ENCODE measurements at regions not wholly inside any gene's neighbourhood (a gene's known extent, or its start where the extent isn't known, plus 50 kb on each side); places are given as distances from the start of the nearest gene placed in this dataset.

DNA sequence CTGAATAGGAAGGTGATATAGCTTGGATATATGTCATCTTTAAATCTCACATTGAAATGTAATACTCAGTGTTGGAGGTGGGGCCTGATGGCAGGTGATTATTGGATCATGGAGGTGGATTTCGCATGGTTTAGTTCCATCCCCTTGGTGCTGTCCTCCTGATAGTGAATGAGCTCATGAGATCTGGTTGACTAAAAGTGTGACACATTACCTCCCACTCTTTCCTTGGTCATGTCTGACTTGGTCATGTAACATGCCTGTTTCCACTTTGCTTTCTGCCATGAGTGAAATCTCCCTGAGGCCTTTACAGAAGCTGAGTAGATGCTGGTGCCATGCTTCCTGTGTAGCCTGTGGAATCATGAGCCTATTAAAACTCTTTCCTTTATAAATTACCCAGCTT lies 664.5 kb upstream of the NR5A2 start:
- Mint-ChIP-seq H3K4me3 (no peak overlapping the region), H3K9me3 (no peaks in the 10 kb centered on the region), H3K36me3 (no peaks in the 10 kb centered on the region), H3K27ac (no peak overlapping the region), H3K4me1 (ENCODE audit: unreplicated experiment) (no peaks in the 10 kb centered on the region), H3K27me3 (no peaks in the 10 kb centered on the region)
- TF ChIP-seq, protein P1, sequence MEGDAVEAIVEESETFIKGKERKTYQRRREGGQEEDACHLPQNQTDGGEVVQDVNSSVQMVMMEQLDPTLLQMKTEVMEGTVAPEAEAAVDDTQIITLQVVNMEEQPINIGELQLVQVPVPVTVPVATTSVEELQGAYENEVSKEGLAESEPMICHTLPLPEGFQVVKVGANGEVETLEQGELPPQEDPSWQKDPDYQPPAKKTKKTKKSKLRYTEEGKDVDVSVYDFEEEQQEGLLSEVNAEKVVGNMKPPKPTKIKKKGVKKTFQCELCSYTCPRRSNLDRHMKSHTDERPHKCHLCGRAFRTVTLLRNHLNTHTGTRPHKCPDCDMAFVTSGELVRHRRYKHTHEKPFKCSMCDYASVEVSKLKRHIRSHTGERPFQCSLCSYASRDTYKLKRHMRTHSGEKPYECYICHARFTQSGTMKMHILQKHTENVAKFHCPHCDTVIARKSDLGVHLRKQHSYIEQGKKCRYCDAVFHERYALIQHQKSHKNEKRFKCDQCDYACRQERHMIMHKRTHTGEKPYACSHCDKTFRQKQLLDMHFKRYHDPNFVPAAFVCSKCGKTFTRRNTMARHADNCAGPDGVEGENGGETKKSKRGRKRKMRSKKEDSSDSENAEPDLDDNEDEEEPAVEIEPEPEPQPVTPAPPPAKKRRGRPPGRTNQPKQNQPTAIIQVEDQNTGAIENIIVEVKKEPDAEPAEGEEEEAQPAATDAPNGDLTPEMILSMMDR (conservative IDR thresholded peaks at IDR 0.05) = no peak
- DNase-seq (ENCODE audit: extremely low spot score, unreplicated experiment) = no peak

DNA sequence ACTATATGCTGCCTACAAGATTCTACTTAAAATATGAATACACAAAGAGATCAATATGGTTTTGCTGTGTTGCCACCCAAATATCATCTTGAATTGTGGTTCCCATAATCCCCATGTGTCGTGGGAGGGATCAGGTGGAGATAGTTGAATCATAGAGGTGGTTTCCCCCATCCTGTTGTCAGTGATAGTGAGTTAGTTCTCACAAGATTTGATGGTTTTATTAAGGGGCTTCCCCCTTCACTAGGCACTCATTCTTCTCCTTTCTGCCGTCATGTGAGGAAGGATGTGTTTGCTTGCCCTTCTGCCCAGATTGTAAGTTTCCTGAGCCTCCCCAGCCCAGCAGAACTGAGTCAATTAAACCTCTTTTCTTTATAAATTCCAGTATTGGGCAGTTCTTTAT lies 654.4 kb upstream of the NR5A2 start:
- H3K36me3 Mint-ChIP-seq = no peaks in the 10 kb centered on the region
- no peak for DNase-seq (ENCODE audit: extremely low spot score, unreplicated experiment)
- TF ChIP-seq, protein P1 (conservative IDR thresholded peaks at IDR 0.05) = no peak
- H3K27me3 Mint-ChIP-seq = no peaks in the 10 kb centered on the region
- H3K4me1 Mint-ChIP-seq (ENCODE audit: unreplicated experiment) = no peaks in the 10 kb centered on the region
- no peak overlapping the region for H3K4me3 Mint-ChIP-seq
- H3K9me3 Mint-ChIP-seq = peaks cover 4% of the 10 kb centered on the region
- H3K27ac Mint-ChIP-seq = no peak overlapping the region

DNA sequence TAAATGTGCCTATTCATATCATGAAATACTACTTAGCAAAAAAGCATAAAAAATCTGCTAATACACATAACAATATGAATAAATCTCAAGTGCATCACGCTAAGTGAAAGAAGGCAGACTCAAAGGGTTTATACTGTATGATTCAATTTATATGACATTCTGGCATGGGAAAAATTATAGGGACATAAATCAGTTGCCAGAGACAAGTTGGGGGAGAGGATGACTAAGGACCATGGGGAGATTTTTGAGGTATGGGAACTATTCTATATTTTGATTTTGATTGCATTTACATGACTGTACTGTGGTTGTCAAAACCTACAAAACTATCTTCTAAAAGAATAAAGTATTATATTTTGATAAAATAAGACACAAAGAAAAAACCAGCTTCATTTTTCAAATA lies 650.3 kb upstream of the NR5A2 start:
- H3K27ac Mint-ChIP-seq = no peak overlapping the region
- H3K27me3 Mint-ChIP-seq = no peaks in the 10 kb centered on the region
- H3K36me3 Mint-ChIP-seq = no peaks in the 10 kb centered on the region
- no peaks in the 10 kb centered on the region for H3K9me3 Mint-ChIP-seq
- H3K4me3 Mint-ChIP-seq = no peak overlapping the region
- DNase-seq (ENCODE audit: extremely low spot score, unreplicated experiment) = no peak
- TF ChIP-seq, protein P1 (conservative IDR thresholded peaks at IDR 0.05) = no peak
- H3K4me1 Mint-ChIP-seq (ENCODE audit: unreplicated experiment) = no peaks in the 10 kb centered on the region

DNA sequence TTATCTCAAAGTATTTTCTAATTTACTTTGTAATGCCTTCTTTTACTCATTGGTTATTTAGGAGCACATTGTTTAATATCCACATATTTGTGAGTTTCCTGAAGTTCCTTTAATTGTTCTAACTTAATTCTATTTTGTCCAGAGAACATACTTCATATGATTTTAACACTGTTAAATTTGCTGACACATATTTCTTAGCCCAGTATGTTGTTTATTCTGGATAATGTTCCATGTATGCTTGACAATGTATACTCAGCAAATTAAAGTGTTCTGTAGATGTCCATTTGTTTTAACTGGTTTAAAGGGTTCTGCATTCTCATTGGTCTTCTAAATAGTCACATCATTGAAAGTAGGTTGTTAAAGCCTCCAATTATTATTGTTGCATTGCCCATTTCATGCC lies 643.7 kb upstream of the NR5A2 start:
- TF ChIP-seq, protein P1 (conservative IDR thresholded peaks at IDR 0.05) = no peak
- Mint-ChIP-seq H3K9me3 (no peaks in the 10 kb centered on the region), H3K36me3 (no peaks in the 10 kb centered on the region), H3K27ac (no peak overlapping the region), H3K27me3 (no peaks in the 10 kb centered on the region), H3K4me3 (no peak overlapping the region), H3K4me1 (ENCODE audit: unreplicated experiment) (peaks cover 4% of the 10 kb centered on the region)
- DNase-seq (ENCODE audit: extremely low spot score, unreplicated experiment) = no peak

- no peaks in the 10 kb centered on the region for H3K36me3 Mint-ChIP-seq
- H3K27ac Mint-ChIP-seq = no peak overlapping the region
- H3K27me3 Mint-ChIP-seq = no peaks in the 10 kb centered on the region
- no peaks in the 10 kb centered on the region for H3K9me3 Mint-ChIP-seq
- H3K4me3 Mint-ChIP-seq = no peak overlapping the region
- no peaks in the 10 kb centered on the region for H3K4me1 Mint-ChIP-seq (ENCODE audit: unreplicated experiment)
- no peak for DNase-seq (ENCODE audit: extremely low spot score, unreplicated experiment)
- TF ChIP-seq, protein P1 (conservative IDR thresholded peaks at IDR 0.05) = no peak
These were observed 632.7 kb upstream of the NR5A2 start for GRCh38 chr1:199394856-199395255.

- H3K4me1 Mint-ChIP-seq (ENCODE audit: unreplicated experiment) = no peaks in the 10 kb centered on the region
- H3K27ac Mint-ChIP-seq = no peak overlapping the region
- no peaks in the 10 kb centered on the region for H3K9me3 Mint-ChIP-seq
- no peak overlapping the region for H3K4me3 Mint-ChIP-seq
- TF ChIP-seq, protein P1 (conservative IDR thresholded peaks at IDR 0.05) = no peak
- DNase-seq (ENCODE audit: extremely low spot score, unreplicated experiment) = no peak
- H3K36me3 Mint-ChIP-seq = no peaks in the 10 kb centered on the region
- no peaks in the 10 kb centered on the region for H3K27me3 Mint-ChIP-seq
These were observed 631.1 kb upstream of the NR5A2 start for GRCh38 chr1:199396456-199396855.

All from type B pancreatic cell (in vitro differentiated cells).